HepG2 (cell line): ENCODE measurements at regions not wholly inside any gene's neighbourhood (a gene's known extent, or its start where the extent isn't known, plus 50 kb on each side); places are given as distances from the start of the nearest gene placed in this dataset.

Source experiments
- ISX ChIP-seq: sonication (generic); formaldehyde crosslinking; conservative IDR thresholded peaks from 2 replicates; pipeline ENCODE4 v1.5.0; 2020; ENCODE audit warnings: missing genetic modification reagents
- KLF9 ChIP-seq: IDR thresholded peaks from 2 replicates; pipeline ENCODE4 v1.6.1; 2016; ENCODE audit warnings: low read depth
- MAX ChIP-seq: IDR thresholded peaks from 2 replicates; pipeline ENCODE4 v1.6.1; 2012; ENCODE audit warnings: inconsistent platforms
- THYN1 ChIP-seq: sonication (generic); formaldehyde crosslinking; IDR thresholded peaks from 2 replicates; pipeline ENCODE4 v1.8.1; 2023; ENCODE audit warnings: low read depth, mild to moderate bottlenecking, moderate library complexity, missing genetic modification reagents, borderline replicate concordance
- ZBTB2 ChIP-seq: sonication (generic); formaldehyde crosslinking; IDR thresholded peaks from 2 replicates; pipeline ENCODE4 v1.8.0; 2022; ENCODE audit warnings: low read depth, missing genetic modification reagents
- ZNF335 ChIP-seq: sonication (generic); formaldehyde crosslinking; IDR thresholded peaks from 2 replicates; pipeline ENCODE4 v1.4.0; 2020; ENCODE audit warnings: missing genetic modification reagents
- ZSCAN29 ChIP-seq: sonication (generic); formaldehyde crosslinking; conservative IDR thresholded peaks from 2 replicates; pipeline ENCODE4 v1.4.0; 2020; ENCODE audit warnings: mild to moderate bottlenecking, missing genetic modification reagents

GRCh38 chr6:137341681-137342195 is 122.6 kb upstream of the IFNGR1 start:
- TF ChIP-seq ISX (CRISPR knock-in tag) (no peak), ZBTB2 (CRISPR knock-in tag) (no peak), ZNF335 (CRISPR knock-in tag) (no peak), THYN1 (CRISPR knock-in tag) (no peak), ZSCAN29 (CRISPR knock-in tag) (no peak), MAX (no peak), KLF9 (CRISPR knock-in tag) (no peak)
